CD4-positive, alpha-beta memory T cell (primary cell): ENCODE measurements at regions not wholly inside any gene's neighbourhood (a gene's known extent, or its start where the extent isn't known, plus 50 kb on each side); places are given as distances from the start of the nearest gene placed in this dataset.

Experiments used
- CTCF ChIA-PET: fragments of 350-600 bp; sonication (Branson Sonifier 250); formaldehyde crosslinking; loops from one replicate; lab custom pipeline; 2021; ENCODE audit warnings: inconsistent platforms; ENCODE audit not compliant: partially characterized antibody; lab: Charles Lee
- POLR2A ChIA-PET: fragments of 350-600 bp; sonication (Branson Sonifier 250); formaldehyde crosslinking; loops from one replicate; lab custom pipeline; 2021; ENCODE audit not compliant: partially characterized antibody; lab: Charles Lee
- DNase-seq, 5 donors: peaks; one replicate each; pipeline versions ENCODE4 v3.0.0 to v3.0.0-alpha.2; 2020 to 2022; ENCODE audit warnings: mixed read lengths in 1 of 5
- H3K27ac ChIP-seq: one replicate; pipeline ENCODE4 v1.7.0; 2013; ENCODE audit warnings: low read depth, low read length
- H3K27me3 ChIP-seq: 2 replicates; pipeline ENCODE4 v1.7.0; 2013; ENCODE audit warnings: mild to moderate bottlenecking, low read length, moderate library complexity; ENCODE audit not compliant: insufficient read depth
- H3K36me3 ChIP-seq: 2 replicates; pipeline ENCODE4 v1.7.0; 2013; ENCODE audit warnings: mild to moderate bottlenecking, low read length, moderate library complexity; ENCODE audit not compliant: insufficient read depth
- H3K4me1 ChIP-seq: 2 replicates; pipeline ENCODE4 v1.7.0; 2013; ENCODE audit warnings: mild to moderate bottlenecking, low read length, moderate library complexity; ENCODE audit not compliant: insufficient read depth
- H3K4me3 ChIP-seq, 2 donors: one replicate each; pipeline ENCODE4 v1.7.0; 2013; ENCODE audit warnings: low read length in 2 of 2, mild to moderate bottlenecking in 1 of 2
- H3K9me3 ChIP-seq, 2 donors: one replicate each; pipeline ENCODE4 v1.7.0; 2013; ENCODE audit warnings: low read length in 2 of 2, control low read depth in 1 of 2; ENCODE audit not compliant: control insufficient read depth in 1 of 2
- H3K27ac Mint-ChIP-seq, 7 donors: one replicate each; pipeline ENCODE4 v1.8.0; 2020 to 2021; ENCODE audit warnings: mixed read lengths in 7 of 7, mild to moderate bottlenecking in 6 of 7, inconsistent platforms in 3 of 7, moderate library complexity in 3 of 7
- H3K27me3 Mint-ChIP-seq, 2 donors: one replicate each; pipeline ENCODE4 v1.8.0; 2020 to 2021; ENCODE audit warnings: mixed read lengths in 2 of 2
- H3K36me3 Mint-ChIP-seq, 2 donors: one replicate each; pipeline ENCODE4 v1.8.0; 2020 to 2021; ENCODE audit warnings: mixed read lengths in 2 of 2, inconsistent platforms in 1 of 2, mild to moderate bottlenecking in 1 of 2
- H3K4me1 Mint-ChIP-seq, 4 donors: one replicate each; pipeline ENCODE4 v1.8.0; 2020 to 2021; ENCODE audit warnings: mixed read lengths in 4 of 4, mild to moderate bottlenecking in 1 of 4
- H3K4me3 Mint-ChIP-seq, 8 donors: one replicate each; pipeline ENCODE4 v1.8.0; 2020 to 2021; ENCODE audit warnings: mixed read lengths in 8 of 8, mild to moderate bottlenecking in 7 of 8, moderate library complexity in 6 of 8, inconsistent platforms in 3 of 8
- H3K9me3 Mint-ChIP-seq, 8 donors: one replicate each; pipeline ENCODE4 v1.8.0; 2020 to 2021; ENCODE audit warnings: mixed read lengths in 8 of 8, mild to moderate bottlenecking in 5 of 8, inconsistent platforms in 3 of 8, moderate library complexity in 1 of 8
- intact Hi-C: fragments of 100-400 bp; cut with micrococcal nuclease; formaldehyde crosslinking; loops from one replicate; pipeline ENCODE4 v1.15.1; 2023

- Histone ChIP-seq H3K27me3 (no peaks in the 10 kb centered on the region), H3K9me3 (no peaks in the 10 kb centered on the region), H3K36me3 (no peaks in the 10 kb centered on the region), H3K4me1 (peaks cover 43% of the 10 kb centered on the region), H3K27ac (no peak overlapping the region), H3K4me3 (no peak overlapping the region)
- H3K4me1 Mint-ChIP-seq: peaks cover 17 to 34% (median 21%) of the 10 kb centered on the region in 4 donors
- ChIA-PET POLR2A (no interaction called here), CTCF (no interaction called here)
- intact Hi-C loops: no loop called here
- no peak overlapping the region for H3K4me3 Mint-ChIP-seq
- no peaks in the 10 kb centered on the region for H3K36me3 Mint-ChIP-seq
- no peak overlapping the region for H3K27ac Mint-ChIP-seq
- DNase-seq: no peak
- peaks cover 3 to 6% of the 10 kb centered on the region in 2 donors for H3K27me3 Mint-ChIP-seq
- H3K9me3 Mint-ChIP-seq: no peaks in the 10 kb centered on the region
Observed at GRCh38 chr15:70303981-70304380, 206.3 kb upstream of the TLE3 start.

GRCh38 chr15:70302360-70302759 is 204.6 kb upstream of the TLE3 start:
- no peaks in the 10 kb centered on the region for H3K36me3 Mint-ChIP-seq
- no peaks in the 10 kb centered on the region for H3K27me3 Mint-ChIP-seq
- intact Hi-C loops: no loop called here
- CTCF ChIA-PET: no interaction called here
- H3K27ac ChIP-seq: no peak overlapping the region
- POLR2A ChIA-PET: interaction anchor here (2.4 kb wide), 1 partner anchor 203 kb away, joined by 10 read pairs; no protein-coding TSS in a partner anchor
- no peaks in the 10 kb centered on the region for H3K9me3 ChIP-seq
- no peaks in the 10 kb centered on the region for H3K36me3 ChIP-seq
- H3K9me3 Mint-ChIP-seq: no peaks in the 10 kb centered on the region
- no peaks in the 10 kb centered on the region for H3K27me3 ChIP-seq
- no peak overlapping the region for H3K4me3 Mint-ChIP-seq
- no peak overlapping the region for H3K27ac Mint-ChIP-seq
- H3K4me1 ChIP-seq: peaks cover 32% of the 10 kb centered on the region
- no peak for DNase-seq
- peaks cover 9 to 21% (median 12%) of the 10 kb centered on the region in 4 donors for H3K4me1 Mint-ChIP-seq
- H3K4me3 ChIP-seq: no peak overlapping the region

GRCh38 chr15:70301396-70301795 is 203.7 kb upstream of the TLE3 start:
- H3K4me3 Mint-ChIP-seq: no peak overlapping the region
- no peaks in the 10 kb centered on the region for H3K36me3 Mint-ChIP-seq
- peak overlapping the region in 2 of 7 donors; percentile 9 to 19 for H3K27ac Mint-ChIP-seq
- Histone ChIP-seq H3K4me1 (peaks cover 32% of the 10 kb centered on the region), H3K36me3 (no peaks in the 10 kb centered on the region), H3K27me3 (no peaks in the 10 kb centered on the region), H3K27ac (no peak overlapping the region), H3K4me3 (no peak overlapping the region), H3K9me3 (no peaks in the 10 kb centered on the region)
- H3K4me1 Mint-ChIP-seq: peaks cover 9 to 16% (median 15%) of the 10 kb centered on the region in 4 donors
- H3K27me3 Mint-ChIP-seq: no peaks in the 10 kb centered on the region
- no peaks in the 10 kb centered on the region for H3K9me3 Mint-ChIP-seq
- ChIA-PET CTCF (interaction anchor here (1.0 kb wide), 1 partner anchor 184 kb away, joined by 3 read pairs; no protein-coding TSS in a partner anchor), POLR2A (interaction anchor here (0.8 to 2.4 kb wide), 5 partner anchors 42 to 590 kb away, joined by 3 to 14 read pairs (median 10); partner anchors contain the start of gene TLE3)
- intact Hi-C loops: no loop called here
- no peak for DNase-seq

- CTCF ChIA-PET: interaction anchor here (1.0 to 1.2 kb wide), 4 partner anchors 15 to 586 kb away, joined by 3 read pairs; no protein-coding TSS in a partner anchor
- POLR2A ChIA-PET: interaction anchor here (0.6 to 2.4 kb wide), 9 partner anchors 41 to 848 kb away, joined by 3 to 14 read pairs (median 4); partner anchors contain the start of genes RPLP1 and TLE3
- intact Hi-C loops: loop anchor here (10.0 kb wide), 1 partner anchor 85 kb away; no protein-coding TSS in a partner anchor
- Histone ChIP-seq H3K9me3 (no peaks in the 10 kb centered on the region), H3K36me3 (no peaks in the 10 kb centered on the region), H3K4me3 (no peak overlapping the region), H3K4me1 (peaks cover 32% of the 10 kb centered on the region), H3K27me3 (no peaks in the 10 kb centered on the region), H3K27ac (no peak overlapping the region)
- DNase-seq: peak; percentile 60 to 88 (median 64)
- H3K36me3 Mint-ChIP-seq: no peaks in the 10 kb centered on the region
- no peaks in the 10 kb centered on the region for H3K27me3 Mint-ChIP-seq
- H3K9me3 Mint-ChIP-seq: no peaks in the 10 kb centered on the region
- peaks cover 9 to 19% (median 16%) of the 10 kb centered on the region in 4 donors for H3K4me1 Mint-ChIP-seq
- H3K4me3 Mint-ChIP-seq: peak overlapping the region in 7 of 8 donors; percentile 32 to 70 (median 64)
- peak overlapping the region; percentile 61 to 90 (median 83) for H3K27ac Mint-ChIP-seq
Observed at GRCh38 chr15:70299931-70300869, 202.5 kb upstream of the TLE3 start.

- Histone ChIP-seq H3K27me3 (no peaks in the 10 kb centered on the region), H3K27ac (no peak overlapping the region), H3K4me1 (peaks cover 30% of the 10 kb centered on the region), H3K9me3 (no peaks in the 10 kb centered on the region), H3K36me3 (no peaks in the 10 kb centered on the region), H3K4me3 (no peak overlapping the region)
- H3K9me3 Mint-ChIP-seq: peaks cover 0 to 2% (median 0%) of the 10 kb centered on the region in 8 donors
- intact Hi-C loops: loop anchor here (10.0 kb wide), 1 partner anchor 83 kb away; no protein-coding TSS in a partner anchor
- no peak overlapping the region for H3K4me3 Mint-ChIP-seq
- DNase-seq: no peak
- no peak overlapping the region for H3K27ac Mint-ChIP-seq
- CTCF ChIA-PET: no interaction called here
- POLR2A ChIA-PET: interaction anchor here (0.6 to 0.7 kb wide), 2 partner anchors 167 to 372 kb away, joined by 4 to 8 read pairs; no protein-coding TSS in a partner anchor
- H3K4me1 Mint-ChIP-seq: peaks cover 9 to 19% (median 16%) of the 10 kb centered on the region in 4 donors
- no peaks in the 10 kb centered on the region for H3K36me3 Mint-ChIP-seq
- H3K27me3 Mint-ChIP-seq: no peaks in the 10 kb centered on the region
Observed at GRCh38 chr15:70297465-70298058, 199.8 kb upstream of the TLE3 start.

GRCh38 chr15:70294731-70295305 is 197.1 kb upstream of the TLE3 start:
- CTCF ChIA-PET: no interaction called here
- intact Hi-C loops: loop anchor here (10.0 kb wide), 1 partner anchor 80 kb away; no protein-coding TSS in a partner anchor
- no peak for DNase-seq
- Mint-ChIP-seq H3K4me1 (peaks cover 0 to 7% (median 2%) of the 10 kb centered on the region in 4 donors), H3K9me3 (peaks cover 0 to 2% (median 0%) of the 10 kb centered on the region in 8 donors), H3K36me3 (no peaks in the 10 kb centered on the region), H3K4me3 (no peak overlapping the region), H3K27me3 (no peaks in the 10 kb centered on the region), H3K27ac (no peak overlapping the region)
- Histone ChIP-seq H3K27me3 (no peaks in the 10 kb centered on the region), H3K27ac (no peak overlapping the region), H3K4me3 (no peak overlapping the region), H3K9me3 (no peaks in the 10 kb centered on the region), H3K4me1 (peaks cover 2% of the 10 kb centered on the region), H3K36me3 (no peaks in the 10 kb centered on the region)
- POLR2A ChIA-PET: no interaction called here
